ENCODE measurements at regions not wholly inside any gene's neighbourhood (a gene's known extent, or its start where the extent isn't known, plus 50 kb on each side); places are given as distances from the start of the nearest gene placed in this dataset.

GRCh38 chr3:87771337-87772192, 287.2 kb downstream of the CGGBP1 start:
- Histone ChIP-seq H3K27ac (ENCODE audit: extremely low read depth, low read depth, low read length) (no peak overlapping the region), H3K36me3 (ENCODE audit: control insufficient read depth in 2 of 2, insufficient read depth in 1 of 2, low read length in 2 of 2) (no peaks in the 10 kb centered on the region), H3K4me3 (ENCODE audit: low read depth, low read length) (no peak overlapping the region), H3K9me3 (ENCODE audit: control insufficient read depth, insufficient read depth, low read depth, low read length) (no peaks in the 10 kb centered on the region), H3K4me1 (ENCODE audit: control insufficient read depth, insufficient read depth, low read length) (no peaks in the 10 kb centered on the region)
- ChIA-PET POLR2A (no interaction called here), CTCF (interaction anchor here (0.6 to 1.3 kb wide), 5 partner anchors 9 to 120 kb away, joined by 3 to 7 read pairs (median 3); no protein-coding TSS in a partner anchor)
- TF ChIP-seq ZNF2 (tag by site-specific recombination; IDR thresholded peaks at IDR 0.05) (no peak), PRDM4 (tag by site-specific recombination; IDR thresholded peaks at IDR 0.05) (no peak), ZNF830 (tag by site-specific recombination; IDR thresholded peaks at IDR 0.05; ENCODE audit: low read depth) (no peak), ZNF654 (tag by site-specific recombination; IDR thresholded peaks at IDR 0.05; ENCODE audit: low read depth) (0 out of 2 replicates have a peak, but pooled peaks have one; percentile 25), ZNF660 (tag by site-specific recombination; IDR thresholded peaks at IDR 0.05) (no peak)

GRCh38 chr3:87766721-87767120, 292.1 kb downstream of the CGGBP1 start:
- ChIA-PET POLR2A (no interaction called here), CTCF (no interaction called here)
- Histone ChIP-seq H3K36me3 (ENCODE audit: control insufficient read depth in 2 of 2, insufficient read depth in 1 of 2, low read length in 2 of 2) (no peaks in the 10 kb centered on the region), H3K4me3 (ENCODE audit: low read depth, low read length) (no peak overlapping the region), H3K4me1 (ENCODE audit: control insufficient read depth, insufficient read depth, low read length) (no peaks in the 10 kb centered on the region), H3K9me3 (ENCODE audit: control insufficient read depth, insufficient read depth, low read depth, low read length) (no peaks in the 10 kb centered on the region), H3K27ac (ENCODE audit: extremely low read depth, low read depth, low read length) (no peak overlapping the region)
- TF ChIP-seq YY1 (tag by site-specific recombination; IDR thresholded peaks at IDR 0.05) (no peak), ZFP37 (tag by site-specific recombination; IDR thresholded peaks at IDR 0.05) (no peak), KLF10 (tag by site-specific recombination; IDR thresholded peaks at IDR 0.05) (no peak)

- no peaks in the 10 kb centered on the region for H3K36me3 ChIP-seq (ENCODE audit: control insufficient read depth in 2 of 2, insufficient read depth in 1 of 2, low read length in 2 of 2)
- ChIA-PET POLR2A (no interaction called here), CTCF (no interaction called here)
- no peaks in the 10 kb centered on the region for H3K9me3 ChIP-seq (ENCODE audit: control insufficient read depth, insufficient read depth, low read depth, low read length)
- H3K4me1 ChIP-seq (ENCODE audit: control insufficient read depth, insufficient read depth, low read length), result no peaks in the 10 kb centered on the region
- no peak overlapping the region for H3K27ac ChIP-seq (ENCODE audit: extremely low read depth, low read depth, low read length)
- no peak overlapping the region for H3K4me3 ChIP-seq (ENCODE audit: low read depth, low read length)
- TF ChIP-seq ZNF518A (tag by site-specific recombination; conservative IDR thresholded peaks at IDR 0.05; ENCODE audit: low read depth) (no peak), ZFP69B (tag by site-specific recombination; IDR thresholded peaks at IDR 0.05) (no peak), ZNF157 (tag by site-specific recombination; IDR thresholded peaks at IDR 0.05) (no peak), ZNF530 (tag by site-specific recombination; IDR thresholded peaks at IDR 0.05; ENCODE audit: low read depth) (no peak), TRIM28 (IDR thresholded peaks at IDR 0.05; ENCODE audit: borderline replicate concordance, low read length) (no peak), ZBTB44 (tag by site-specific recombination; IDR thresholded peaks at IDR 0.05) (no peak), BCL11B (tag by site-specific recombination; IDR thresholded peaks at IDR 0.05; ENCODE audit: low read depth) (no peak), OSR2 (tag by site-specific recombination; IDR thresholded peaks at IDR 0.05) (no peak), ZNF37A (tag by site-specific recombination; IDR thresholded peaks at IDR 0.05) (no peak), ZNF202 (tag by site-specific recombination; IDR thresholded peaks at IDR 0.05; ENCODE audit: borderline replicate concordance) (no peak), ZNF624 (tag by site-specific recombination; IDR thresholded peaks at IDR 0.05) (no peak), SCRT2 (tag by site-specific recombination; IDR thresholded peaks at IDR 0.05) (no peak), ZNF223 (tag by site-specific recombination; IDR thresholded peaks at IDR 0.05) (no peak)
These were observed 293.5 kb downstream of the CGGBP1 start for GRCh38 chr3:87765256-87765655.

Measured in HEK293 (cell line).